BJ (cell line): ENCODE measurements at regions not wholly inside any gene's neighbourhood (a gene's known extent, or its start where the extent isn't known, plus 50 kb on each side); places are given as distances from the start of the nearest gene placed in this dataset.

Source experiments
- CTCF ChIA-PET: fragments of 350-600 bp; formaldehyde crosslinking; extraction: SDS; loops from one replicate; lab custom pipeline; 2021; ENCODE audit warnings: antibody characterized with exemption, inconsistent platforms; lab: Yijun Ruan, JAX
- POLR2A ChIA-PET: fragments of 300-600 bp; sonication (Branson Sonifier 250); formaldehyde crosslinking; extraction: SDS; loops from one replicate; lab custom pipeline; 2021; ENCODE audit warnings: antibody characterized with exemption; lab: Charles Lee
- DNase-seq: peaks from one replicate; pipeline ENCODE4 v3.0.0-alpha.2; 2011; ENCODE audit warnings: low read depth
- H3K27me3 ChIP-seq: 2 replicates; pipeline ENCODE4 v1.6.0; 2011; ENCODE audit warnings: low read length; ENCODE audit not compliant: control insufficient read depth, insufficient read depth
- H3K36me3 ChIP-seq: 2 replicates; pipeline ENCODE4 v1.5.1; 2011; ENCODE audit warnings: low read length; ENCODE audit not compliant: control insufficient read depth, insufficient read depth
- H3K4me3 ChIP-seq: 2 replicates; pipeline ENCODE4 v1.5.1; 2011; ENCODE audit warnings: low read depth, mild to moderate bottlenecking, control low read depth, low read length
- TF ChIP-seq, protein P1 (sequence below): IDR thresholded peaks from 2 replicates; pipeline ENCODE4 v1.5.1; 2011; ENCODE audit warnings: low read depth, mild to moderate bottlenecking, control low read depth, inconsistent platforms, low read length, moderate library complexity; ENCODE audit not compliant: insufficient read depth

DNA sequence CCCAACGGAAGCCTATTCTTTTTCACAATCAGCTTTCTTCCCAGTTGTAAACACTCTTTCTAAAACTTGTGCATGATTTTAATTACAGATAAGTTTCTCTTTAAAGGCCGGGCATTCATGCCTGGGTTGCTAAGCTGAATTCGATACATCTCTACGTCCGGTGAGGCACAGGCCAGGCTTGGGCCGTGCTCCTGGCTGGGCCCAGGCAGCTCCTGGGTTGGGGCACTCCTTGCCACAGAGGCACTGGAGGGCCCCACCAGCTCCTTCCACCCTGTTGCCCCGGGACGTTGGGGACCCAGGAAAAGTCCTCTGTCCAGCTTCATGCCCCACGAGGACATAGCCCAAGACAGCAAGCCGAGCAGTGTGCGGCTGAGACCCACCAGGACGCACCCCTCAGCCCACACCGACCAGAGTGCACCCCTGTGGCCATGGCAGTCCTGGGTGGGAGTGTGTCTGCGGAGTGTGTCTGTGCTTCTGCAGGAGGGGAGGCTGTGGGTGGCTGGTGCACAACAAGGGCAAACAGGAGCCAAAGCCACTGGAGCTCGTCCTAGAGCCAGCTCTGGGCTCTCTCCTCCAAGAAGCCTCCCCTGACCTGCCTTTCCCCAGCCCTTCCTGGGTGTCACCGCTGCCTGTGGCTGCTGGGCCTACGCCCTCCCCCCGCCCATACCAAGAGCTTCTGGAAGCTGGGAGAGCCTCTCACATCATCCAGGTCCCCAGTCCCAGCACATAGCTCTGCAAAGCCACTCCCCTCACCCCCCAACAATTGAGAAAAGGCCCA lies 128.0 kb upstream of the NKX1-1 start:
- ChIA-PET CTCF (interaction anchor here (1.5 to 1.6 kb wide), 2 partner anchors 13 to 14 kb away, joined by 3 to 14 read pairs; no protein-coding TSS in a partner anchor), POLR2A (no interaction called here)
- no peak for DNase-seq
- Histone ChIP-seq H3K27me3 (peaks cover 16% of the 10 kb centered on the region), H3K36me3 (no peaks in the 10 kb centered on the region), H3K4me3 (no peak overlapping the region)
- TF ChIP-seq, protein P1, sequence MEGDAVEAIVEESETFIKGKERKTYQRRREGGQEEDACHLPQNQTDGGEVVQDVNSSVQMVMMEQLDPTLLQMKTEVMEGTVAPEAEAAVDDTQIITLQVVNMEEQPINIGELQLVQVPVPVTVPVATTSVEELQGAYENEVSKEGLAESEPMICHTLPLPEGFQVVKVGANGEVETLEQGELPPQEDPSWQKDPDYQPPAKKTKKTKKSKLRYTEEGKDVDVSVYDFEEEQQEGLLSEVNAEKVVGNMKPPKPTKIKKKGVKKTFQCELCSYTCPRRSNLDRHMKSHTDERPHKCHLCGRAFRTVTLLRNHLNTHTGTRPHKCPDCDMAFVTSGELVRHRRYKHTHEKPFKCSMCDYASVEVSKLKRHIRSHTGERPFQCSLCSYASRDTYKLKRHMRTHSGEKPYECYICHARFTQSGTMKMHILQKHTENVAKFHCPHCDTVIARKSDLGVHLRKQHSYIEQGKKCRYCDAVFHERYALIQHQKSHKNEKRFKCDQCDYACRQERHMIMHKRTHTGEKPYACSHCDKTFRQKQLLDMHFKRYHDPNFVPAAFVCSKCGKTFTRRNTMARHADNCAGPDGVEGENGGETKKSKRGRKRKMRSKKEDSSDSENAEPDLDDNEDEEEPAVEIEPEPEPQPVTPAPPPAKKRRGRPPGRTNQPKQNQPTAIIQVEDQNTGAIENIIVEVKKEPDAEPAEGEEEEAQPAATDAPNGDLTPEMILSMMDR, result no peak

DNA sequence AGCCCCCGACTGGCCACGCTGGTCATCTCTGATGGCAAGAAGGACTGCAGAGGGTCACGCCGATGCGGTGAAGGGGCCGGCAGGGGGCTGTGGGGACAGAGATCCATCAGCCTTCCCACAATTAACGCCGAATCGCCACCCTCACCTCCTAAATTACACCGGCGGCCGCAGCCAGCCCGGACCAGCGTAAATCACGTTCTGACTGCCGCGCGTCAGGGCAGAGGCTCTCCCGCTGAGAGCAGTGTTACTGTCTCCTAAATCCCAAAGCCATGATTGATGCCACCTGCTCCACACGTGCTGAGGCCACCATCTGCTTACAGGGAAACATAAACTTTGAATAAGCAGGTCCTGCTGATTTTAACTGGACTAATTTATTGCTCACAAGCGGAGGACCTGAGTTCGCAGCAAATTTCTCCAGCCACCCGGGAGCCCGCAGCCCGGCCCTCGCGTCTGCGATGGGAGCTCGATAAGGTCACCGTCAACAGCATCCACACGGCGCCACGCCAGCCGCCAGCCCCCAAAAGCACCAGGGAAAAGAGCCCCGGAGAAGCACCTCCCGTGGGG lies 127.3 kb upstream of the NKX1-1 start:
- H3K27me3 ChIP-seq, result peaks cover 17% of the 10 kb centered on the region
- TF ChIP-seq, protein P1, result no peak
- DNase-seq, result no peak
- CTCF ChIA-PET, result interaction anchor here (1.5 to 1.6 kb wide), 2 partner anchors 14 to 15 kb away, joined by 3 to 14 read pairs; no protein-coding TSS in a partner anchor
- POLR2A ChIA-PET, result no interaction called here
- no peak overlapping the region for H3K4me3 ChIP-seq
- no peaks in the 10 kb centered on the region for H3K36me3 ChIP-seq

DNA sequence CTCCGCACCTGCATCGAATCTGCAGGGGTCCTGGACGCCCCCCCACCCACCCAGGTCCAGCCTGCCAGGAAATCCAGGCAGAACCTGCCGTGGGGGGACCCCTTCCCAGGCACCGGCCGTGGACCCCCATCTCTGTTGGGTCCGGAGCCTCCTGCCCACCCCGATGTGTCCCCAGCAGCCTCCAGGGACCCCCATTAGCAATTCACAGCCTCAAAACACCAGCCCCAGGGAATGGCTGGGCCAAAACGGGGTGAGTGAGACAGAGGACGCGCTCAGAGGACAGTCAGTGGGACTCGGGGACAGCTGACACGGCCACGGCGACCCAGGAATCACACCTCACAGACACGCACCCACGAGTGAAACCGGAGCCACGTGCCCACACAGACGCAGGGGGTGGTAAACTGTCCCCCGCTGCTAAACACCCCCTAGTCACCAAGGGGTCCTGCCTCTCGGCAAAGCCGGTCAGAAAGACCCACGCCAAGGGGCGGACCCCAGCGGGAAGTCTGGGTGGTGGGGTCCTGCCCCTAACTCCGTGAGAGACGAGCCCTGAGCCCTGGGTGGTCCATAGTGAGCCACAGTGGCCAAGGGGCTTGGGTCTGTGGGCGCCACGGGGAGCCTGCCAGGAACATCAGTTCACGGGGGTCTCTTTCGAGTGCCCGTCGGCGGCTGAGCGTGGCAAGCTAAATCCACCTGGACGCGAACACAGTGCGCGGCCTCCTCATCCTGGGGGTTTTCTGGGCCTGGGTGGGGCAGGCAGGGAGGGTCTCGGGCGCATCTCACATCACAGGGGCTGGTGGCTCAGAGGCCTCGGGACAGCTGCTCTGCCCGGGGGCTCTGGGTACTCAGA lies 126.5 kb upstream of the NKX1-1 start:
- Histone ChIP-seq H3K36me3 (no peaks in the 10 kb centered on the region), H3K4me3 (no peak overlapping the region), H3K27me3 (peaks cover 19% of the 10 kb centered on the region)
- TF ChIP-seq, protein P1, result no peak
- POLR2A ChIA-PET, result no interaction called here
- CTCF ChIA-PET, result interaction anchor here (1.6 kb wide), 1 partner anchor 14 kb away, joined by 3 read pairs; no protein-coding TSS in a partner anchor
- no peak for DNase-seq

DNA sequence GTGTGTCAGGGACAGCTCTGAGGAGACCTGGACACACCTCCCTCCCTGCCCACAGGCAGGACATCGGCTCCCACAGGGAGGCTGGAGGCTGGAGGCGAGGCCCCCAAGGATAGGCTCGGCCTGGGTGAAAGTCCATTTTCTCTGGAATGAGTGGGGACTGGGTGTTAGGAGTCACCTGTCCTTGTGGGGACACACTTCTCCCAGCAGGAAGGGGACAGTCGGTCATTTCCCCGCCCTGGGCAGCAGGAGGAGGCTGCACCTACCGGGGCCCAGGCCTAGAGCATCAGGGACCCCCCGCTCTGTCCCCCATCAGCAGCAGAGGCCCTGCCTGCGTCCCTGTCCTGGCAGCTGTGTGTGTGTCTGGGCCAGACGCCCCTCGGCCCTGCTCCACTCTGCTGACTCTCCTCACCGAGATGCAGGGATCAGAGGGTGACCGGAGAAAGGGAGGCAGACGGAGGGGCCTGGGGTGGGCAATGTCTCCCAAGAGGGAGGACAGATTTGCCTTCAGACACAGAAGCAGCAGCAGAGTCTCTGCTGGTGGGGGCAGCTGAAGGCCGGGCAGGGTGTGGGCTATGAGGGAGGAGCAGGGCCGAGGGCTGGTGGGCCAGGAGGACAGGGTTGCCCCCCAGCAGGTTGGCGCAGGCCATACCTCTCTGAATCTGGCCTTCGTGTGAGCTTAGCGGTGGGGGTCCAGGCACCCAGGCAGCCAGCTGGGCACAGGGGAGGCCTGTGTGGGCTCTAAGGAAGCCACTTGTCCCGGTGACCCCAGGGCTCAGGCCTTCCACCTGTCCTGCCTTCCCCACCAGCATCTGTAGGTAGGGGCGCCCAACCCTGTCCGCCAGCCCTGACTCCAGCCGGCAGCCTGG lies 125.7 kb upstream of the NKX1-1 start:
- Histone ChIP-seq H3K27me3 (peaks cover 19% of the 10 kb centered on the region), H3K36me3 (no peaks in the 10 kb centered on the region), H3K4me3 (no peak overlapping the region)
- DNase-seq, result no peak
- TF ChIP-seq, protein P1, result no peak
- CTCF ChIA-PET, result interaction anchor here (1.1 to 1.5 kb wide), 2 partner anchors 16 to 97 kb away, joined by 4 to 6 read pairs; no protein-coding TSS in a partner anchor
- POLR2A ChIA-PET, result no interaction called here
